GF-D8 (cell line): ENCODE measurements at regions not wholly inside any gene's neighbourhood (a gene's known extent, or its start where the extent isn't known, plus 50 kb on each side); places are given as distances from the start of the nearest gene placed in this dataset.
A peak's percentile ranks its signal among the peaks of the same experiment; 100 is the strongest.

ENCODE experiments used
- DNase-seq: peaks from one replicate; lab custom pipeline; 2025; lab: John Stamatoyannopoulos, UW

- no peak for DNase-seq
These were observed 60.3 kb upstream of the EML4 start for GRCh38 chr2:42108852-42109251.

GRCh38 chr2:42109959-42110640, 59.1 kb upstream of the EML4 start:
- DNase-seq: no peak

- no peak for DNase-seq
These were observed 58.4 kb upstream of the EML4 start for GRCh38 chr2:42110641-42111322.

- no peak for DNase-seq
These were observed 56.7 kb upstream of the EML4 start for GRCh38 chr2:42112418-42112817.

- no peak for DNase-seq
These were observed 55.7 kb upstream of the EML4 start for GRCh38 chr2:42113452-42113851.

GRCh38 chr2:42114091-42114490, 55.1 kb upstream of the EML4 start:
- DNase-seq: no peak

GRCh38 chr2:42115588-42115987, 53.6 kb upstream of the EML4 start:
- DNase-seq: no peak

GRCh38 chr2:42116195-42117181, 52.7 kb upstream of the EML4 start:
- no peak for DNase-seq

GRCh38 chr2:42117182-42117579, 52.0 kb upstream of the EML4 start:
- DNase-seq: no peak

GRCh38 chr2:42117923-42118753, 51.0 kb upstream of the EML4 start:
- DNase-seq: peak; percentile 53

GRCh38 chr2:42118754-42119569, 50.2 kb upstream of the EML4 start:
- DNase-seq: no peak
